NCI-H446 treated with DMSO at 0.1 percent for 48 hours (cell line): ENCODE measurements at regions not wholly inside any gene's neighbourhood (a gene's known extent, or its start where the extent isn't known, plus 50 kb on each side); places are given as distances from the start of the nearest gene placed in this dataset.

Experiments used
- DNase-seq: peaks from one replicate; lab custom pipeline; 2025; lab: John Stamatoyannopoulos, UW

DNA sequence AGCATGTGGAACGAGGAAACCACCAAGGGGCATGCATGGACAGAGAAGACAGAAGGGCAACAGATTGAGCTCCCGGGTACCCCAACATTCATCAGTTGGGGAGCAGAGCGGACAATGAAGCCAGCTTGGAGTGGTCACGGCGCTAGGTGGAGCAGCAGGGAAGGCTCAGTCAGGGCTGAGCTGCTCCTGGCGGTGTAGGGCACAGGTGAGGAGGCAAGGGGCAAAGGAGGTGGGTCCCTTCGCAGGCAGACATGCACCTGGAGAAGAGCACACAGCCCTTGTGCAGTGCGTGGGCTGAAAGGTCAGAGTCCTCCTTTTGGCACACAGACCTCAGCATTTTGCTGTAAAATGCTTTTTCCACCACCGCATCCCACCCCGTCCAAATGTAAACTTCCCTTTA lies 90.0 kb upstream of the SLC6A6 start:
- DNase-seq: no peak

DNA sequence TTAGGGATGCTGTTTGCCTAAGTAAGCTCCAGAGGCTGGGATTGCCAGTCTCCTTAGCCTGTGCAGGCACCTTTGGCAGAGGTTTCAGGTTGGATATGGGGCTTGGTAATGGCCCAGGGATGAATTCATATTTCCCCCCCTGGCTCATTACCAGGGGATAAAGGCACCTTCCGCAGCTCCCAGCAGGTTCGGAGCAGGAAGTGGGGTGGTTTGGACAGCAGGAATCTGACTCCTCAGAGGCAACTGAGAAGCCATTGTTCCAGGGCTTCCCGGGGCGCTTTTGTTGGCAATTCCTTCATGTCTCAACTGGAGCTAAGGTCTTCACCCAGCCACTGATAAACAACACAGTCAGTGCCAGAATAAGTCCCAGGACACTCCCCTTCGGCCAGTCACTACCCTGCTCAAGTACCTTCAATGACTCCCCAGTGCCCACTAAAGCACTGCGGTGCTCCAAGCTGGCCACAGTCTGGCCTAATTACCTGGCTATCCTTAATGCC lies 85.3 kb upstream of the SLC6A6 start:
- no peak for DNase-seq

DNA sequence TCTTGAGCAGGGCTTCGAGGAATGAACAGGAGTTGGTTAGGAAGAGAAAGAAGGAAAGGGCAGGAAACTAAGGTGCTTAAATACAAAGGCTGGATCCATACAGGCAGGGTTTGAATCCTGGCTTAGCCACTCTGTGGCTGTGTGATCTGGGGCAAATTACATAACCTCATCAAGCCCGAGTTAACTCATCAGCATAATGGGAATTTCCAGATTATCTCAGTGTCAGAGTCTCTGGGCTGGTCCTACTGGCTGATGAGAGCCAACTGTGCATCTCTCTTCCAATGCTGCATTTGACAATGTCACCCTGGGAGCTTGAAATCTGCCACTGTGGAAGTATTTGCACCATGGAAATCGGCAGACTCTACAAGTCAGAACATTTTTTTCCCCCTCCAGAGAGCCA lies 83.8 kb upstream of the SLC6A6 start:
- no peak for DNase-seq

DNA sequence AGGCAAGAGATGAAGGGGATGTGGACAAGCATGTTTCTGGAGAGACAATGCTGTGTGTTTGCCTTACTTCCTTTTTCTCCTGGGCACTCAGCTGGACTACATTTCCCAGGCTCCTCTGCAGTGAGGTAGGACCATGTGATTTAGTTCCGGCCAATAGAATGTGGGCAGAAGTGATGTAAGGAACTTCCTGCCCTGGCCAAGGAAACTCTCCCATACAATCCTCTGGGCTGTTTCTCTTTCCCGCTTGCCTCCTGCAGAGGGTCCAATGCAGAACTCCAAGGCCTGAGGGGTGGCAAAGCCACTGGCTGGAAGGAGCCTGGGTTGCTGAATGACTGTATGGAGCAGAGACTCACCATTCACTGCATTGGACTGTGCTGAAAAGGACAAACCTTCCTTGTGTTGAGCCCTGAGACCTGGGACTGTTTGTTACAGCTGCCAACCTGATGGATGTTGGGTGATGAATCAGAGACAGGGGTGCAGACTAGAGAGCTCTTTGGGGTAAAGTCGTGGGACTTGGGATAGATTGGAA lies 82.7 kb upstream of the SLC6A6 start:
- no peak for DNase-seq

DNA sequence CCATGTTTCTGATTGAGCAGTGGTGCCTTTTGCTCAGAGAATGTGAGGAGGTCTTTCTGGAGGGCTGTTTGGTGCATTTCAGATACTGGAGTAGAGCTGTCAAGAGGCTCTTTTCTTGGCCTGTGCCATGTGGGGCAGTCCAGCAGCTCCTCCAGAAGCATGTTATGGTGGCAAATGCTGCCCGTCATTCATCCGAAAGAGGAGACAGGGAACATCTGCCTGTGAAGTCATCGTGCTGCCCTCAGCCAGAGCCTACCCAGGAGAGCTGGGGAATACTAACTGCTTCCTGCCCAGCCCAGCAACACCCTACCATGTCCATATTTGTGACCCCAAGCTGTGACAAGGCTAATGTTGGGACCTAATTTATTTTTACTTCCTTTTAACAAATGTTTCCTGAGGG lies 82.2 kb upstream of the SLC6A6 start:
- no peak for DNase-seq

DNA sequence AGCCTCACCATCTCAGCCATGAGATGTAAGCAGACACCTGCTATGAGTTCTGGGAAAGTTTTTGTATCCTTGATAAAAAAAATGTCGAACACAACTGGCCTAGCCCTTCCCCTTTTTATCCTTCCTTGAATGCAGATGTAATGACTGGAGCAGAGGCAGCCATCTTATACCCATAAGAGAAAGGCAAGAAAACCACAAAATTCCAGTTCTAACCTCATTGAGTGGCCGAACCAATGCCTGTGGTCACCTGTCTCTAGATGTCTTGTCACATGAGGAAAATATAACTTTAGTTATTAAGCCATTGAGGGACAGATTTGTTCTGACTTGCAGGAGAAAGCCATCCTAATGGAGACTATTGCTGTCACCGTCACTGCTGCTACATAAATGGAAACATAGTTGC lies 80.4 kb upstream of the SLC6A6 start:
- no peak for DNase-seq

DNA sequence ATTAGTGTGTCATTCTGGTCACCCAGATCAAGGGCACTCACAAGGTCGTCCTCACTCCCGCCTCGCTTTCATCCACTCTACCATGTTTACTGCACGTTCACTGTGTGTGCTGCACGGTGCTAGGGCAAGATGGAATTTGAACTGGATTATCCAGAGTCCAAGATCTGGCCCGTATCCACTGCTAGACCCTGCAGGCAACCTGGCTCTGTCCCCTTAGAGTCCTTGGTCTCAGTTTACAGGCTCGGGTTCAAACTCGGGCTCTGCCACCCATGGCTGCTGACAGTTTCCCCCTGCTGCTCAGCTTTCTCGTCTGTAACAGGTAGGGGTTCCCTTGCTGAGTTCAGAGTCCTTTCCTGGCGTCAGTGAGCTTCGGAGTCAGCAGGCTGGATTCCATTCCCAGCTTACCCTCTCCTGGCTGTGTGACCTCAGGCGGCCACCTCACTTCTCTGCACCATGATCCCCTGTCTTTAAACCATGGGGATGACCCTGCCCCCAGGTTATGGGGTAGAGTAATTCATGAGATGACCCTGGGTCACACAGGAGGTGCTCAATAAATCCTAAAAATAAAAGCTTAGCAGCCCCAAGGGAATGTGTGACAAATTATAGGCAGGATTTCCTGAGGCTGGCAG lies 79.6 kb upstream of the SLC6A6 start:
- no peak for DNase-seq

DNA sequence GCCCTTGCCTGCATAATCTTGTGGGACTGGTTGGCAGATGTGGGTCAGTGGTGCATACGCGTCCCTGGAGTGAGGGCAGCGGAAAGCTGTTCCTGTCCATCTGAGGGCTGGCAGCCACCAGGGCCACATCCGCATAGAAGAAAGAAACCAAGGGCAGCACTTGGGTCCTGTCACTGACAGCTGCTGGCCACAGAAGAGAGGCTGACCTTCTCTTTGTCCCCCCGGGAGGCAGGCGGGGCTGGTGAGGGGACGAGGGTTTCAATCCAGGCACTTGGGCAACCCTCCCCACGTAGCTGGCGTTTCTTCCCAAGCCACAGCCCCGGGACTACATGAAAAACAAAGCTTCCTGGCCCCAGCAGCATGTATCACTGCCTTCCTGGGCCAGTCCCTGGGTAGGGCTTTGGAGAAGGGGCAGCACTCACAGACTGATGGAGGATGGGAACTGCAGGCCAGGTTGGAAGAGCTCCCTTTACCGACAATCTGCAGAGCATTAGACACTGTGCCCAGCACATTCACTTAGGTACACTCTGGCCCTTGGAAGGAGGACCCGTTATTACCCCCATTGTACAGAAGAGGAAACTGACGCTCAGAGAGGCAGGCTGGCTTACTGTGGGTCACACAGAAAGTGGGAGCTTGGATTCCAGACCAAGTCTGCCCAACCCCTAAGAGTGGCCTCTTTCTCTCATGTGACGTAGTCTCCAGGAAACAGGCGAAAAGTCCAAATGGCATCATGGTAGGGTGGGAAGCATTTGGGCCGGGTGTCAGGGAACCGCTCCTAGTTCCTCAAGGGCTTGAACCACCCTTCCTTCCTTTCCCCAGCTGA lies 78.8 kb upstream of the SLC6A6 start:
- no peak for DNase-seq

DNA sequence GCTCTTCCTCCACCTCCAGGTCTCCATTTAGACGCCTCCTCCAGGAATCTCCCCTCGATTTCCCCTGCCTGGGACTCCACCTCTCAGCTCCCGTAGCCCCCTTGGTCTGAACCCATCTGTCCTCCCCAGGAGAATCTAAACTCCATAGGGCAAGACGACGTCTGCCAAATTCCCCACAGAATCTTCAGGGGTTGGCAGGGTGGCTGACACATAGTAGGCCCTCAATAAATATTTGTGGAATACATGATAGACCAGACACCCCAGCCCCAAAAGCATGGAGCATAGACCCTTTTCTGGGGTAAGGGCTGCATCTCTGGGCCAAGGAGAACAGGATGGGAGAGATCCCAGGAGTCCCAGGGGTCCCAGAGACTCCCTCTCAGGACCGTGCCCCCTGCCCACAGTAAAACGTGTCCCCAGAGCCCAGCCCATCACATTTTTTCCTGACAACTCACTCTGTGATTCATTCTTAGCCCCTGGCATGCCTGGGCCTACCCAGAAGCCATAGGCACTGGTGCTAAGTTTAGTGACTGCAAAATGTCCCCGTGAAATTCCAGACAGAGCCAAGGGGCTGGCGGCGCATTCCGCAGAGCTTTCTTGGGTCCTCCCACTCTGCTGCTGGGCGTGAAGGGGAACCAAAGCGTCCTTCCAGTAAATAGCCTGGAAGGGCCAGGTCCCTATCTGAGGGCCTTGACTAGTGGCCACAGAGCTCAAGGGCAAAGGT lies 78.0 kb upstream of the SLC6A6 start:
- no peak for DNase-seq

DNA sequence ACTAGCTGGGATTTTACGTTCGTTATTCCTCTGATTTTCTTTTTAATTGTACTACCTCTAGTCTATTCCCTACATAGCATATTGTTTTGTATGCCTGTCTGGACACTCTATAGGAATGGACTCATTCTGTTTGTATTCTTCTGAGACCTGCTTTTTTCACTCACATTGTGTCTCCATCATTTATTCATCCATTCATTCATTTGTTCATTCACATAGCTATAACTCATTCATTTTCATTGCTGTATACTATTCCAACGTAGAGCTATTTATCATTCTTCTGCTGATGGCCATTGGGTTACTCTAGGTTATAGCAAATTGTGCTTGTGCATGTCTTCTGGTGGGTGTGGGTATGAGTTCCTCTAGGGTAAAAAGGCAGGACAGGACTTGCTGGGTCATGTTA lies 74.0 kb upstream of the SLC6A6 start:
- DNase-seq: no peak

DNA sequence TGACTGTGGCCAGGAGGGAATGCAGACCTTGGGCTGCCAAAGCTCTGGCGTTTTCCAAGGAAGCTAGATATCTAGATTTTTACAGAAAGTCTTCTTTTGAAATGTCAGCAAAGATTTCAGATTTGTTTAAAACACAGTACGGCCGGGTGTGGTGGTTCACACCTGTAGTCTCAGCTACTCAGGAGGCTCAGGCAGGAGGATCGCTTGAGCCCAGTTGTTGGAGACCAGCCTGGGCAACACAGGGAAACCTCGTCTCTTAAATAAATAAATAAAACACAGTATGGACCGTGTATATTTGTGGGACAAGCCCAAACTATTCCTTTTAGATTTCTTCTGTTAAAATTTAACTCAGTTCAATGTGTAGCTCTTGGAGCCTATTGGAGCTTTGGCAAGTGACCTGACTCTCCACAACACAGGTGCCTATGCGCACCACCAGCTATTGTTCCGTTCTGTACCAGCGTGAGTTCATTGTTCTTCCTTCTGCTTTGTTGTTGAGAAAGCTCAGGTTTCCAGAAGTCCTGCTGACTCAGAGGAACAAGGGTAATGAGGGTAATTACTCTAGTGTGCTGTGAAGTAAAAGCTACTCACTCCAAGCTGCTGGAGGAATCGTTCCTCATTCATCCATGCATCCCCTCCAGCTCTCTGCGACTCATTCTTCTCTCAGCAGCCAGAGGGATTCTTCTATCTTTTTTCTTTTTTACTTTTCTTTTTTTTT lies 73.1 kb upstream of the SLC6A6 start:
- DNase-seq: no peak

DNA sequence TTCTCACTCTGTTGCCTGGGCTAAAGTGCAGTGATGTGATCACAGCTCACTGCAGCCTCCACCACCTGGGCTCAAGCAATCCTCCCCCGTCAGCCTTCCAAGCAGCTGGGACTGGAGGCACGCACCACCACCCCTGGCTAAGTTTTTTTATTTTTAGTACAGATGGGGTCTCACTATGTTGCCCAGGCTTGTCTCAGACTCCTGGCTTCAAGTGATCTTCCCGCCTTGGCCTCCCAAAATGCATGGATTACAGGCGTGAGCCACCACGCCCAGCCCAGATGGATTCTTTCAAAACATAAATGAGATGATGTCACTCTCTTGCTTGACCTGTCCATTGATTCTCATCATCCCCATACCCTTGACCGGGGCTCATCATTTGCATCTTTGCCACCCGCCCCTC lies 72.6 kb upstream of the SLC6A6 start:
- no peak for DNase-seq

DNA sequence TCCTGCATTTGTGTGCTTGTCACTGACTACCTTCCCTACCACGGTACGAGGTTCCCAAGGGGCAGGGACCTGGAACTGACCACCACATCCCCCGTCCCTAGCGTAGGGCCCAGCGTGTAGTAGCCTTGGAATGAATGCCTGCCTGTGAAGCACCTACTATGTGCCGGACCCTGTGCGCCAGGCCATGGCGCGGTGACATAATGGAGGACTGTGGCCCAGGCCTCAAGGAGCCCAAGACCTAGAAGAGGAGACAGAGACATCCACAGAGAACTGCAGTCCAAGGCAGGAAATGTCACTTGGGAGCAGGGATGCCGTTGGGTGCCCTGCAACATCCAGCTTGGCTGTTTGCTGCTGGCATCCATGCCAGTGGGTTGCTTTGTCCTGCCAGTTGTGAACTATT lies 71.9 kb upstream of the SLC6A6 start:
- no peak for DNase-seq

DNA sequence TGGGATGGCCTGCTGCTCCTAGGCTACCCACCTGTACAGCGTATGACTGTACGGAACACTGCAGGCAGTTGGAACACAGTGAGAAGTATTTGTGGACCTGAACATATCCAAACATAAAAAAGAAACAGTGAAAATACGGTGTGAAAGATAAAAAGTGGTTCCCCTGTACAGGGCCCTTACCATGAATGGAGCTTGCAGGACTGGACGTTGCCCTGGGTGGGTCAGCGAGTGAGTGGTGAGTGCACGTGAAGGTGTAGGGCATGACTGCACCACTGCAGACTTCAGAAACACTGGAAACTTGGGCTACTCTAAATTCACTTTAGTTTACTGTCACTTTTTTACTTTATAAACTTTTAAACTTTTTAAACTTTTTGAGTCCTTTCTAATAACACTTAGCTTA lies 71.2 kb upstream of the SLC6A6 start:
- no peak for DNase-seq

DNA sequence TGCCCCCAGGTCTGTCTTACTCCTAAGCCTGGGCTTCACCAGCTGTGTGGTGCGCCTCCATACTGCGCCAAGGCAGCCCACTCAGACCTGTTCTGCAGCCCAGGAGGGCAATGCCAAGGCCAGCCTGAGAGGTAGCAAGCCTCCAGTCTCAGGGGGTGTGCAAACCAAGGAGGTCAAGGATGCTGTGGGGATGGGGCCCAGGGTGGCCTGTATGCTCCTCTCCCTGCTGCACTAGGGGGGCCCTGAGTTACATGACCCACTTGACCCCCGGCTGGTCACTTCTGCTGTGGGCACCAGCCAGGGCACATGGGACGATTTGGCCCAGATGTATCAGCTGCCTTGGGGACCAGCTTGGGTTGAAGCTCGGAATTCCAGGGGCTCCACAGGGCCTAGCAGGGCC lies 70.0 kb upstream of the SLC6A6 start:
- no peak for DNase-seq

DNA sequence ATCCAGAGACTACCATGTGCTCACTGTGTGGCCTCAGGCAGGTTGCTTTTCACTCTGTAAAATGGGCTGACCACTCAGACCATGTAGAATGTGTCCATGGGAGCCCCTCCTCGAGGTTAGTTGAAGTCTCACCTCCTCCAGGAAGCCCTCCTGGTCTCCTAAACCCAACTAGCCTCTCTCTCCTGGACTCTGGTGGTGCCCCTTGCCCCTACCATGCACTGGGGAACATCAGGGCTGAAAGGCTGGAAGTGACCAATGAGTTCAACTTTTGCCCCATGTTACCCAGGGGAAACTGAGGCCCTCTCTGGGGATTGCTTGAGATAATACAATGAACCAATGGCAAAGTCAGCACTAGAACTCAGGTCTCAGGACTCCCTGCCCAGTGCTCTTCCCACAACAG lies 69.2 kb upstream of the SLC6A6 start:
- no peak for DNase-seq

DNA sequence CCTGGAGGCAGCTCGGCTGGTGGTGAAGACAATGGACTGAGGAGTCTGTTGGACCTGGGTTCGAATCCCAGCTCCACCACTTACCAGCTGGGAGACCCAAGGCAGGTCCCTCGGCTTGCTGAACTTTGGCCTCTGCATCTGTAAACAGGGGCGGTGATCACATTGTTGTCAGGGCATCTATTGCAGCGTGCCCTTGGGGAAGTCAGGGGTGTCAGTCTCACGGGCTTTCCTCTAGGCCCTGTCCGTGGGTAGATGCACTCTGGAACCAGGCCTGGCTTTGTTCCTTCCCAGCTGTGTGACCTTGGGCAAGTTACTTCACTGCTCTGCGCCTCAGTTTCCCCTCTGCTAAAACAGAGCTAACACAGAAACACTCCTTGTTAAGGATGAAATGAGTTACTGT lies 68.8 kb upstream of the SLC6A6 start:
- no peak for DNase-seq

DNA sequence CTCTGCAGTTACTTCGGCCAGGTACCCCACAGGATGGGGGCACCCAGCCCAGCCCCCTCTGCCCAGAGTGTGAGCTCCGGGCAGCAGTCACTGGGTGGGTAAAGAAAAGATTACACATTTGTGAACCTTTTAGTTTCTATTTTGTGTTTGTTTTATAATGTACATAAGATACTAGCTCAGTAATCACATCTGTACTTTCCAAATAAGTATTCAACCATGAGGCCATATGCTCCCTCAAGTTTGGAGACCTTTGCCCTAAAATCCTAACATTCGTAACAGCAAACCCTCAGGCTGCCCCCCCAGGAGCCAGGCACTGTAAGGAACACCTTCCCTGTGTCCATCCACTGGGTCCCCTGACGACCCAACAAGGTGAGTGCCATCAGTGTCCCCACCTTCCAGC lies 68.3 kb upstream of the SLC6A6 start:
- no peak for DNase-seq

DNA sequence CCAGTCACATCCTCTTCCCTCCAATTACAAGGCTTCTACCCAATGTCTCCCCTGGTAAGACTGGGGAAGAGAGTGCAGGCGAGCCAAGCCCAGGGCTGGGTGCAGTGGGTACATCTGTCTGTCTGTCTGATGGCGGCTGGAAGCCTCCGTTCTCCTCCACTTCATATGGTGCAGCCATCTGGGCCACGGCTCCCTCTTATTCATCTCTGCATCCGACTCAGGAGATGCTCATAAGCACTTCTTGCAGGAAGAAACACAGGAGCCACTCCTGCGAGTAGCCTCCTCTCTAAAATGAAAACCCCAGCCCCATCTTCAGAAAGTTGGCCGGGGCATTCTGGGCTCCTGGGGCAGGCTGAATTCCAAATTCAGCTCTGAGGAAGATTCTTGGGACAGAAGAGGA lies 67.5 kb upstream of the SLC6A6 start:
- no peak for DNase-seq

DNA sequence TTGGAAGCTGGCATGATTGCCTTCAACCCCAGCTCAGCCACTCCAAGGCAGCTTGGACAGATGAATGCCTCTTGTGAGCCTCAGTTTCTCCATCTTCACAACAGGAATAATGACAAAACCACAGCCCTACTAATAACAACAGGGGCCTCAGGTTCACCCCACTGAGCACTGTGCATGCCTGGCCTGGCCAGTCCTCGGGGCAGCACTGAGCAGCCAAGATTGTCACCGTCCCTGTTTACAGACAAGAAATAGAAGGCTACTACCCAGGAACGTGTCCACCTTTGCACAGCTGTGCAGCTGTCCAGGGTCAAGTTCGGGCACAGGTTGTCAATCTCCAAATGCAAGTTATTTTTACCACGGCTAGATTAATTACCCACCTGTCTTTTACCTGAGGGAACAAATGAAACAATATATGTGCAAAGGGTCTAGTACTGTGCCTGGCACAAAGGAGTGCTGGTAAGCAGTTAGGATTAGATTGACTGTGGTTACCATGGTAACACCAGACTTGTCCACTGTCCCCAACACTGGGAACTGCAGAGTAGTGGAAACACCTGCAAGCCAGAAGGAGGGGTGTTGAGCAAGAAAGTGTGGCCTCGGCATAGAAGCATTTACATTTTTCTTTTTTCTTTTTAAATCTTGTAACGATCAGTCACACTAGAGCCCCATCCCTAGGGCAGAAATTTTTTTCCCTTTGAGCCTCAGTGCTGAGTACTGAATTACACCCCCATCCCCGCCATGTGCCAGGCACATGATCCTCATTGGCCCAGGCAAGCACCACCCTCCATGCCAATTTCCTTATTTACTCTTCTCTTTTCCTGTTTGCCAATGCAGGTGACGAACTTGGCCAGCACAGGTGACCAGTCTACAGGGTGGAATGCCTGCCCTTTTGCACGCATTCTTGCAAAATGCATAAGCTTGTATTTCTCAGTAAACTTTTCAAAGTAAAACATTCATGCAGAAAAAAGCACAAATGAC lies 66.3 kb upstream of the SLC6A6 start:
- no peak for DNase-seq
